Liver (tissue), 8 donors: ENCODE measurements at regions not wholly inside any gene's neighbourhood (a gene's known extent, or its start where the extent isn't known, plus 50 kb on each side); places are given as distances from the start of the nearest gene placed in this dataset.

Experiments
- DNase-seq: peaks from one replicate; pipeline ENCODE4 v3.0.0-alpha.2; 2017; ENCODE audit warnings: low spot score
- H3K27ac ChIP-seq, 2 donors: one replicate each; pipeline ENCODE4 v1.7.0; 2013; ENCODE audit warnings: inconsistent platforms in 2 of 2, low read length in 2 of 2, control low read depth in 1 of 2, low read depth in 1 of 2, mild to moderate bottlenecking in 1 of 2
- H3K27me3 ChIP-seq, 4 donors: one replicate each; pipeline versions ENCODE4 v1.6.1 to v1.7.0; 2013; ENCODE audit warnings: low read length in 3 of 4, inconsistent platforms in 1 of 4, mild to moderate bottlenecking in 1 of 4, moderate library complexity in 1 of 4; ENCODE audit not compliant: control insufficient read depth in 4 of 4, insufficient read depth in 4 of 4
- H3K36me3 ChIP-seq, 4 donors: one replicate each; pipeline versions ENCODE4 v1.6.1 to v1.7.0; 2013; ENCODE audit warnings: low read length in 3 of 4, mild to moderate bottlenecking in 3 of 4, low read depth in 1 of 4, moderate library complexity in 1 of 4; ENCODE audit not compliant: control insufficient read depth in 4 of 4, insufficient read depth in 3 of 4
- H3K4me1 ChIP-seq, 4 donors: one replicate each; pipeline versions ENCODE4 v1.6.1 to v1.7.0; 2013; ENCODE audit warnings: low read length in 3 of 4, mild to moderate bottlenecking in 3 of 4, moderate library complexity in 1 of 4; ENCODE audit not compliant: control insufficient read depth in 4 of 4, insufficient read depth in 4 of 4
- H3K4me3 ChIP-seq, 3 donors: one replicate each; pipeline versions ENCODE4 v1.6.1 to v1.7.0; 2013; ENCODE audit warnings: low read length in 3 of 3, control low read depth in 1 of 3, low read depth in 1 of 3, mild to moderate bottlenecking in 1 of 3
- H3K9ac ChIP-seq, 2 donors: one replicate each; pipeline ENCODE4 v1.7.0; 2013; ENCODE audit warnings: low read length in 2 of 2, mild to moderate bottlenecking in 2 of 2, moderate library complexity in 2 of 2, control low read depth in 1 of 2, low read depth in 1 of 2
- H3K9me3 ChIP-seq, 4 donors: one replicate each; pipeline versions ENCODE4 v1.6.1 to v1.7.0; 2013; ENCODE audit warnings: low read length in 3 of 4; ENCODE audit not compliant: control insufficient read depth in 4 of 4
- CTCF ChIP-seq: fragments of 150-350 bp; IDR thresholded peaks from 2 replicates; pipeline ENCODE4 v1.5.1; 2017; ENCODE audit warnings: improper control_type of control experiment, low read depth, low read length; ENCODE audit not compliant: missing input control
- EGR1 ChIP-seq, 2 donors: IDR thresholded peaks; 2 replicates each; pipeline ENCODE4 v1.6.1; 2016 to 2018; ENCODE audit warnings: antibody characterized with exemption in 2 of 2, low read depth in 2 of 2
- FOXA1 ChIP-seq: IDR thresholded peaks from 2 replicates; pipeline ENCODE4 v1.6.1; 2016; ENCODE audit warnings: antibody characterized with exemption
- FOXA2 ChIP-seq: IDR thresholded peaks from 2 replicates; pipeline ENCODE4 v1.6.1; 2016; ENCODE audit warnings: antibody characterized with exemption
- GABPA ChIP-seq, 2 donors: IDR thresholded peaks in 1 of 2; conservative IDR thresholded peaks in 1 of 2; 2 replicates each; pipeline ENCODE4 v1.6.1; 2016; ENCODE audit warnings: antibody characterized with exemption in 2 of 2, mild to moderate bottlenecking in 1 of 2, moderate library complexity in 1 of 2
- HNF4A ChIP-seq, 2 donors: conservative IDR thresholded peaks; 2 replicates each; pipeline ENCODE4 v1.6.1; 2016; ENCODE audit warnings: antibody characterized with exemption in 2 of 2, mild to moderate bottlenecking in 2 of 2
- HNF4G ChIP-seq: IDR thresholded peaks from 2 replicates; pipeline ENCODE4 v1.6.1; 2016; ENCODE audit warnings: antibody characterized with exemption
- JUND ChIP-seq, 2 donors: IDR thresholded peaks; 2 replicates each; pipeline ENCODE4 v1.6.1; 2016; ENCODE audit warnings: antibody characterized with exemption in 2 of 2
- MAX ChIP-seq: IDR thresholded peaks from 2 replicates; pipeline ENCODE4 v1.6.1; 2016; ENCODE audit warnings: antibody characterized with exemption
- NR2F2 ChIP-seq: IDR thresholded peaks from 2 replicates; pipeline ENCODE4 v1.6.1; 2016; ENCODE audit warnings: antibody characterized with exemption
- RAD21 ChIP-seq, 2 donors: IDR thresholded peaks; 2 replicates each; pipeline ENCODE4 v1.6.1; 2016; ENCODE audit warnings: antibody characterized with exemption in 2 of 2, mild to moderate bottlenecking in 2 of 2
- REST ChIP-seq: IDR thresholded peaks from 2 replicates; pipeline ENCODE4 v1.6.1; 2016; ENCODE audit warnings: antibody characterized with exemption, mild to moderate bottlenecking
- RXRA ChIP-seq, 2 donors: IDR thresholded peaks; 2 replicates each; pipeline ENCODE4 v1.6.1; 2017 to 2018; ENCODE audit warnings: antibody characterized with exemption in 2 of 2, mild to moderate bottlenecking in 1 of 2
- SP1 ChIP-seq: IDR thresholded peaks from 2 replicates; pipeline ENCODE4 v1.6.1; 2018; ENCODE audit warnings: antibody characterized with exemption, mild to moderate bottlenecking
- TAF1 ChIP-seq: conservative IDR thresholded peaks from 2 replicates; pipeline ENCODE4 v1.6.1; 2016; ENCODE audit warnings: antibody characterized with exemption, mild to moderate bottlenecking
- YY1 ChIP-seq: IDR thresholded peaks from 2 replicates; pipeline ENCODE4 v1.6.1; 2016; ENCODE audit warnings: antibody characterized with exemption, mild to moderate bottlenecking
- ZBTB33 ChIP-seq: IDR thresholded peaks from 2 replicates; pipeline ENCODE4 v1.6.1; 2016; ENCODE audit warnings: antibody characterized with exemption
- WGBS: extraction: QIAGEN DNeasy Blood & Tissue Kit; methylation state at CpG from one replicate; pipeline ENCODE4 v1.1.7; 2013; 5-methylcytosine and 5-hydroxymethylcytosine counted together
- TF ChIP-seq, protein P1 (sequence below): IDR thresholded peaks from 2 replicates; pipeline ENCODE4 v1.6.1; 2016; ENCODE audit warnings: antibody characterized with exemption
- donor health status: healthy.
- donor health status: healthy.
- donor health status: healthy.
- donor health status: healthy.
- donor health status: healthy.

GRCh38 chr6:129771678-129772077 lies 61.7 kb upstream of the ARHGAP18 start:
- H3K9ac ChIP-seq, result no peak overlapping the region
- no peaks in the 10 kb centered on the region for H3K36me3 ChIP-seq
- no peak overlapping the region for H3K4me3 ChIP-seq
- no peak for DNase-seq
- H3K27me3 ChIP-seq, result peaks cover 0 to 5% (median 0%) of the 10 kb centered on the region in 4 donors
- no peak for TF ChIP-seq HNF4G
- TF ChIP-seq RAD21 (IDR thresholded peaks at IDR 0.05), result no peak
- no peak for TF ChIP-seq SP1
- TF ChIP-seq YY1, result no peak
- TF ChIP-seq, protein P1, sequence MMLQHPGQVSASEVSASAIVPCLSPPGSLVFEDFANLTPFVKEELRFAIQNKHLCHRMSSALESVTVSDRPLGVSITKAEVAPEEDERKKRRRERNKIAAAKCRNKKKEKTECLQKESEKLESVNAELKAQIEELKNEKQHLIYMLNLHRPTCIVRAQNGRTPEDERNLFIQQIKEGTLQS, result no peak
- TF ChIP-seq CTCF, result no peak
- no peak for TF ChIP-seq EGR1 (IDR thresholded peaks at IDR 0.05; ENCODE audit: low read depth in 2 of 2)
- TF ChIP-seq JUND (IDR thresholded peaks at IDR 0.05), result no peak
- no peak for TF ChIP-seq RXRA (IDR thresholded peaks at IDR 0.05)
- TF ChIP-seq ZBTB33, result no peak
- TF ChIP-seq FOXA1, result no peak
- no peak for TF ChIP-seq TAF1
- no peak for TF ChIP-seq NR2F2
- no peak for TF ChIP-seq HNF4A (conservative IDR thresholded peaks at IDR 0.05)
- TF ChIP-seq FOXA2, result no peak
- TF ChIP-seq MAX, result no peak
- no peak for TF ChIP-seq REST
- TF ChIP-seq GABPA (IDR thresholded peaks at IDR 0.05 in 1 of 2, conservative IDR thresholded peaks at IDR 0.05 in 1 of 2), result no peak
- peaks cover 1 to 8% (median 6%) of the 10 kb centered on the region in 4 donors for H3K4me1 ChIP-seq
- H3K27ac ChIP-seq, result no peak overlapping the region
- H3K9me3 ChIP-seq, result no peaks in the 10 kb centered on the region
- 94% methylated on average over 4 of the region's 4 CpGs for WGBS
